H1 (cell line): ENCODE measurements at regions not wholly inside any gene's neighbourhood (a gene's known extent, or its start where the extent isn't known, plus 50 kb on each side); places are given as distances from the start of the nearest gene placed in this dataset.

Source experiments
- CTCF ChIA-PET: fragments of 300-600 bp; sonication (Branson Sonifier 250); formaldehyde crosslinking; loops from one replicate; lab custom pipeline; 2021; ENCODE audit not compliant: partially characterized antibody; lab: Charles Lee
- POLR2A ChIA-PET: fragments of 300-600 bp; sonication (Branson Sonifier 250); formaldehyde crosslinking; loops from one replicate; lab custom pipeline; 2021; ENCODE audit warnings: inconsistent platforms; ENCODE audit not compliant: partially characterized antibody; lab: Charles Lee
- DNase-seq, 2 experiments: peaks; one replicate each; pipeline versions ENCODE4 v3.0.0 to v3.0.0-alpha.2; 2010 to 2022; ENCODE audit warnings: low spot score in 2 of 2, low read depth in 1 of 2, mixed read lengths in 1 of 2
- FAIRE-seq: peaks from 2 replicates; lab custom pipeline; 2011; peaks lifted over from hg19 to GRCh38; lab: Jason Lieb, UNC
- H2AFZ ChIP-seq: 2 replicates; pipeline ENCODE4 v1.8.1; 2012; ENCODE audit warnings: low read length, inconsistent platforms
- H2AK5ac ChIP-seq: 2 replicates; pipeline ENCODE4 v1.6.1; 2013; ENCODE audit warnings: low read depth, low read length
- H2BK120ac ChIP-seq: replicated peaks from 2 replicates; pipeline ENCODE3; 2013; ENCODE audit warnings: low read depth, low read length, inconsistent platforms
- H2BK12ac ChIP-seq: 2 replicates; pipeline ENCODE4 v1.6.1; 2013; ENCODE audit warnings: low read depth, low read length
- H2BK15ac ChIP-seq: 2 replicates; pipeline ENCODE4 v1.6.1; 2013; ENCODE audit warnings: low read length
- H2BK20ac ChIP-seq: 2 replicates; pipeline ENCODE4 v1.6.1; 2013; ENCODE audit warnings: low read length
- H2BK5ac ChIP-seq: 2 replicates; pipeline ENCODE4 v1.6.1; 2013; ENCODE audit warnings: low read depth, low read length
- H3K14ac ChIP-seq: 2 replicates; pipeline ENCODE4 v1.6.1; 2013; ENCODE audit warnings: inconsistent platforms; ENCODE audit not compliant: insufficient read length
- H3K18ac ChIP-seq: 2 replicates; pipeline ENCODE4 v1.6.1; 2013; ENCODE audit warnings: low read length; ENCODE audit errors: extremely low read depth
- H3K23ac ChIP-seq: 2 replicates; pipeline ENCODE4 v1.6.1; 2013; ENCODE audit warnings: inconsistent platforms; ENCODE audit not compliant: insufficient read length
- H3K23me2 ChIP-seq: 2 replicates; pipeline ENCODE4 v1.6.1; 2013; ENCODE audit warnings: low read depth, low read length
- H3K27ac ChIP-seq: 2 replicates; pipeline ENCODE4 v1.6.1; 2011; ENCODE audit warnings: low read depth, low read length, inconsistent platforms
- H3K27me3 ChIP-seq, 4 experiments: replicated peaks in 1 of 4; 1 replicate in 1 of 4; 2 replicates in 3 of 4; pipeline versions ENCODE4 v1.6.1 to v1.8.1; 2011 to 2013; ENCODE audit warnings: low read length in 3 of 4, mild to moderate bottlenecking in 3 of 4, inconsistent platforms in 2 of 4, mixed read lengths in 2 of 4, moderate library complexity in 1 of 4; ENCODE audit not compliant: control insufficient read depth in 3 of 4, insufficient read depth in 3 of 4; ENCODE audit errors: extremely low read depth in 1 of 4
- H3K36me3 ChIP-seq, 4 experiments: 2 replicates each; pipeline versions ENCODE4 v1.6.1 to v1.8.1; 2011 to 2013; ENCODE audit warnings: mild to moderate bottlenecking in 4 of 4, low read length in 3 of 4, moderate library complexity in 2 of 4, control low read depth in 1 of 4, inconsistent platforms in 1 of 4; ENCODE audit not compliant: insufficient read depth in 4 of 4, control insufficient read depth in 2 of 4
- H3K4ac ChIP-seq: replicated peaks from 2 replicates; pipeline ENCODE3; 2013; ENCODE audit warnings: low read length, low read depth, mixed read lengths, inconsistent platforms; ENCODE audit not compliant: insufficient read length
- H3K4me1 ChIP-seq, 4 experiments: replicated peaks in 1 of 4; 1 replicate in 1 of 4; 2 replicates in 3 of 4; pipeline versions ENCODE4 v1.6.1 to v1.8.1; 2011 to 2013; ENCODE audit warnings: low read length in 3 of 4, inconsistent platforms in 2 of 4, mixed read lengths in 1 of 4; ENCODE audit not compliant: insufficient read depth in 4 of 4, control insufficient read depth in 3 of 4
- H3K4me2 ChIP-seq, 2 experiments: 2 replicates each; pipeline versions ENCODE4 v1.6.1 to v1.8.1; 2011 to 2013; ENCODE audit warnings: low read depth in 2 of 2, low read length in 2 of 2, control low read depth in 1 of 2, inconsistent platforms in 1 of 2, mild to moderate bottlenecking in 1 of 2; ENCODE audit not compliant: insufficient read depth in 1 of 2
- H3K4me3 ChIP-seq, 4 experiments: fragments of 200-600, 300-600 bp in 1 of 4; sonication (generic), shearing (Covaris generic), sonication (Bioruptor Twin) in 1 of 4; 2 replicates each; pipeline versions ENCODE4 v1.5.1 to v1.8.1; 2011 to 2016; ENCODE audit warnings: low read length in 4 of 4, low read depth in 3 of 4, control low read depth in 2 of 4, inconsistent platforms in 2 of 4, mild to moderate bottlenecking in 2 of 4, mixed read lengths in 1 of 4, moderate library complexity in 1 of 4; ENCODE audit not compliant: insufficient read depth in 2 of 4; ENCODE audit errors: extremely low read depth in 1 of 4
- H3K56ac ChIP-seq: replicated peaks from 2 replicates; pipeline ENCODE3; 2013; ENCODE audit warnings: low read depth, mild to moderate bottlenecking, mixed read lengths, low read length, inconsistent platforms; ENCODE audit not compliant: insufficient read length
- H3K79me1 ChIP-seq: 2 replicates; pipeline ENCODE4 v1.6.1; 2013; ENCODE audit warnings: low read depth, low read length, control low read depth
- H3K79me2 ChIP-seq, 2 experiments: 2 replicates each; pipeline versions ENCODE4 v1.6.1 to v1.8.1; 2012 to 2013; ENCODE audit warnings: low read length in 2 of 2, mild to moderate bottlenecking in 2 of 2, inconsistent platforms in 1 of 2; ENCODE audit not compliant: insufficient read depth in 2 of 2, control insufficient read depth in 1 of 2
- H3K9ac ChIP-seq, 4 experiments: replicated peaks in 1 of 4; 1 replicate in 1 of 4; 2 replicates in 3 of 4; pipeline versions ENCODE4 v1.6.1 to v1.8.1; 2011 to 2013; ENCODE audit warnings: low read depth in 3 of 4, low read length in 3 of 4, control low read depth in 2 of 4, mild to moderate bottlenecking in 2 of 4, moderate library complexity in 2 of 4, inconsistent platforms in 1 of 4; ENCODE audit errors: extremely low read depth in 1 of 4
- H3K9me3 ChIP-seq, 2 experiments: 2 replicates each; pipeline versions ENCODE4 v1.6.1 to v1.8.1; 2012 to 2013; ENCODE audit warnings: mild to moderate bottlenecking in 2 of 2, moderate library complexity in 2 of 2, control low read depth in 1 of 2, inconsistent platforms in 1 of 2, low read depth in 1 of 2, low read length in 1 of 2, mixed read lengths in 1 of 2; ENCODE audit not compliant: insufficient read depth in 2 of 2
- H4K20me1 ChIP-seq, 2 experiments: replicated peaks in 1 of 2; 2 replicates each; pipeline versions ENCODE3 to v1.8.1; 2011 to 2013; ENCODE audit warnings: inconsistent platforms in 2 of 2, low read length in 2 of 2, mild to moderate bottlenecking in 1 of 2; ENCODE audit not compliant: insufficient read depth in 2 of 2, control insufficient read depth in 1 of 2
- H4K5ac ChIP-seq: 2 replicates; pipeline ENCODE4 v1.6.1; 2013; ENCODE audit warnings: low read length, low read depth, mixed read lengths, inconsistent platforms; ENCODE audit not compliant: insufficient read length
- H4K8ac ChIP-seq: 2 replicates; pipeline ENCODE4 v1.8.0; 2013; ENCODE audit warnings: mild to moderate bottlenecking, moderate library complexity, low read length, inconsistent platforms; ENCODE audit not compliant: insufficient read depth; ENCODE audit errors: extremely low read depth
- H4K91ac ChIP-seq: replicated peaks from 2 replicates; pipeline ENCODE3; 2013; ENCODE audit warnings: low read length, mixed read lengths, inconsistent platforms; ENCODE audit not compliant: insufficient read length
- KDM5A ChIP-seq: fragments of 200-600 bp; IDR thresholded peaks from 2 replicates; pipeline ENCODE4 v1.7.1; 2012; ENCODE audit warnings: mild to moderate bottlenecking, low read length, inconsistent platforms, mixed read lengths
- WGBS, 2 experiments: shearing (Covaris generic) in 1 of 2; methylation state at CpG; one replicate each; pipeline versions ENCODE4 v1.1.6 to v1.1.7; 2013 to 2015; ENCODE audit warnings: low lambda C conversion rate in 2 of 2, mixed read lengths in 2 of 2, inconsistent platforms in 1 of 2, low coverage in 1 of 2, missing lambda C conversion rate in 1 of 2; ENCODE audit not compliant: insufficient replicate concordance in 2 of 2, insufficient coverage in 1 of 2, insufficient read length in 1 of 2; ENCODE audit errors: extremely low coverage in 1 of 2, missing lambda C conversion rate in 1 of 2; 5-methylcytosine and 5-hydroxymethylcytosine counted together

- H2AFZ ChIP-seq = no peak overlapping the region
- H3K23me2 ChIP-seq = peaks cover 13% of the 10 kb centered on the region; the same call in 1 of the 2 replicates
- no peak overlapping the region for H2BK12ac ChIP-seq
- no peak overlapping the region for H4K91ac ChIP-seq
- CTCF ChIA-PET = interaction anchor here (0.9 to 1.7 kb wide), 4 partner anchors 17 to 629 kb away, joined by 3 to 5 read pairs (median 4); no protein-coding TSS in a partner anchor
- H3K27me3 ChIP-seq = no peaks in the 10 kb centered on the region
- POLR2A ChIA-PET = no interaction called here
- H4K20me1 ChIP-seq = peaks cover 0 to 5% of the 10 kb centered on the region in 2 experiments
- 93% methylated on average over 4 of the region's 4 CpGs; no CpG with 5 or more reads in 1 of the 2 experiments for WGBS, 2 experiments
- H3K18ac ChIP-seq = no peak overlapping the region; the same call in 1 of the 2 replicates
- FAIRE-seq (no peak), DNase-seq (no peak)
- no peak overlapping the region for H3K4me2 ChIP-seq
- H3K79me1 ChIP-seq = no peaks in the 10 kb centered on the region
- H2BK5ac ChIP-seq = no peak overlapping the region
- no peak overlapping the region for H3K9ac ChIP-seq
- no peak overlapping the region for H3K27ac ChIP-seq
- no peak overlapping the region for H2BK15ac ChIP-seq
- H3K14ac ChIP-seq = no peak overlapping the region
- peaks cover 0 to 9% of the 10 kb centered on the region in 2 experiments; a peak in 1 of 4 replicates for H3K9me3 ChIP-seq
- no peak overlapping the region for H3K56ac ChIP-seq
- no peak overlapping the region for H2BK20ac ChIP-seq
- H2AK5ac ChIP-seq = 0 out of 2 replicates have a peak overlapping the region, but pooled peaks have one; percentile 44
- H4K8ac ChIP-seq = no peak overlapping the region
- H3K23ac ChIP-seq = no peak overlapping the region
- H3K36me3 ChIP-seq = no peaks in the 10 kb centered on the region
- no peak for TF ChIP-seq KDM5A
- TF ChIP-seq, all 59 proteins: peak for 0
- Histone ChIP-seq H4K5ac (no peak overlapping the region), H3K4me3 (no peak overlapping the region), H3K79me2 (no peaks in the 10 kb centered on the region), H2BK120ac (no peak overlapping the region), H3K4me1 (peaks cover 2 to 6% (median 3%) of the 10 kb centered on the region in 4 experiments; a peak in 5 of 7 replicates), H3K4ac (no peak overlapping the region)
These were observed 181.0 kb upstream of the ETAA1 start for GRCh38 chr2:67216103-67216502.
